HG03159 (cell line): ENCODE measurements at regions not wholly inside any gene's neighbourhood (a gene's known extent, or its start where the extent isn't known, plus 50 kb on each side); places are given as distances from the start of the nearest gene placed in this dataset.

Experiments used
- ATAC-seq: cut with Tn5 transposase; IDR thresholded peaks from one replicate; pipeline ENCODE4 v1.9.1; 2021; ENCODE audit warnings: mild to moderate bottlenecking, moderate library complexity; ENCODE audit not compliant: unreplicated experiment

DNA sequence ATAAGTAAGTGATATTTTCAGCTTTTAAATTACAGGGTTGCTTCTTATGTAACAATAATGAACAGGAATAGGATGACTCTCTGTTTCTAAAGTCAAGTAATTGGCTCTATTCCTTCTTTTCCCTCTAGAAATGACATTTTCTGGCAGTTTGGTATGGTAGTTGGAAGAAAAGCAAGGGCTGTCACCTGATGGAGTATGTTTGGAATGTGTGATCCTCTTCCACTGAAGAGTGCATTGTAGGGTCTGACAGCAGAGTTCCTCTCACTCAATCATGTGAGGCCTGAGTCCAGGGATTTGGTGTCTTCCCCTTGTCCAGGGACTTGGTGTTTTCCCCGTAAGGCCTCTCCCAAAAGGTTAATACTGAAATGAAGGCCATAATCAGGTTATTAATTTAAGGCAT is 233.8 kb upstream of the FBXL7 start:
- no peak for ATAC-seq

DNA sequence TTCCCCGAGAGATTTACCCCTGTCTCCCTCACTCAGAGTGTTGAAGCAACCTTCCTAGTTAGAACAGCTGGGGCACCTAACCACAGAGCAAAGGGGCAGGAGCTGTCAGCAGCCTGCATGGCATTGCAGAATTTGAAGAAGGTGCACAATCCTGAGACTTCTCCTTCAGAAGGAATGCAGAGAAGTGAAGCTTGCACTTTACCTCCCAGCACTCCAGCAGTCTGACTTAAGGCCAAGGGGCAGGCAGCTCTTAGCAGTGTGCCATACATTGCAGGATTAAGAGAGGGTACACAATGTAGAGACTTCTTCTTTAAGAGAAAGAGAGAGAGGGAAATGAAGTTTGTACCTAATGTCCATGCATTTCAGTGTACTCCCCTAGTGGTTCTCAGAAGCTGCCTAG is 236.0 kb upstream of the FBXL7 start:
- no peak for ATAC-seq

DNA sequence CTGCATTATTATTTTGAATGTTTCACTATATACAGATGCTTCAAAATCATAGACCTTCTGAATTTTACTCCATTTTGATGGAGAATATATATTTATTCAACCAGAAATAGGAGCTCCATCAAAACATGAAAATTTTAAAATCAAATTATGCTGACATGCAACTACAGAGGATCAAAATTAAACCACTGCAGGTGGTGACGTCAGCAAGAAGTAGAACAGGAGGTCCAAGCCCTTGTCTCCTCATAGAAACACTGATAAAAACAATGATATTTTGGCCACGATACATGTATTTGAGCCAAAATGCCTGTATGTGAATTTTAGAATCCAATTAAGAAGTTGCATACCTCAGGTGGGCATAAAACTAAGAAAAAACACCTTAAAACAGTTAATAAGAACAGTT is 236.6 kb upstream of the FBXL7 start:
- ATAC-seq, result no peak

DNA sequence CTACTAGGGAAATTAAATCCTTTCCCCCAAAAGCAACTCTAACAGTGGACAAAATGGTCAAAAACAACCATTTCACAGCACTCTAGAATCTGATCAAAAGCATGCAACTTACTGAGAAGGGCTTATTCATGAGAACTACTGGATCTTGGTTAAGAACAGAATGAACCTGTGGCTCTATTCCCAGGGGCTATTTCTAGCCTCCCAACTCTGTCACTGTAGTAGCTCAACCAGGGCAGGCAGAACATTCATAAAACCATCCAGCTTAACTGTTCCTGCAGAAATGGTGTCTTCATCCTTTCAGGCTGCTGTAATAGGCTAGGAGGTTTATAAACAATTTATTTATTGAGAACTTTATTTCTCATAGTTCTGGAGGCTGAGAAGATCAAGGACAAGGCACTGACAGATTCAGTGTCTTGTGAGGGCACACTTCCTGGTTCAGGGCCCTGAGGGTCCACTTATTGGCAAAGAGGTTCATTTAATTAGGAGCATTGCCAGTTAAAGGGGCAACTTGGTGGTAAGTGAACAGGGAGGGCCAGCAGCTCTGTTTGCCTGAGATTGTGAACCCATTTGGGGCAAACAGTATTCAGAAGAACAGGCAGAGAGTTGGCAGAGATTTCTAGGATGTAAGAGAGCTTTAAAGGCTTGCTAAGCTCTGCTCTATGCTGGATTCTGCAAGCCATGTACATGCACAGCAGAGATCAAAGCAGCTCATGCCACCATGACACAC is 238.5 kb upstream of the FBXL7 start:
- ATAC-seq, result no peak

DNA sequence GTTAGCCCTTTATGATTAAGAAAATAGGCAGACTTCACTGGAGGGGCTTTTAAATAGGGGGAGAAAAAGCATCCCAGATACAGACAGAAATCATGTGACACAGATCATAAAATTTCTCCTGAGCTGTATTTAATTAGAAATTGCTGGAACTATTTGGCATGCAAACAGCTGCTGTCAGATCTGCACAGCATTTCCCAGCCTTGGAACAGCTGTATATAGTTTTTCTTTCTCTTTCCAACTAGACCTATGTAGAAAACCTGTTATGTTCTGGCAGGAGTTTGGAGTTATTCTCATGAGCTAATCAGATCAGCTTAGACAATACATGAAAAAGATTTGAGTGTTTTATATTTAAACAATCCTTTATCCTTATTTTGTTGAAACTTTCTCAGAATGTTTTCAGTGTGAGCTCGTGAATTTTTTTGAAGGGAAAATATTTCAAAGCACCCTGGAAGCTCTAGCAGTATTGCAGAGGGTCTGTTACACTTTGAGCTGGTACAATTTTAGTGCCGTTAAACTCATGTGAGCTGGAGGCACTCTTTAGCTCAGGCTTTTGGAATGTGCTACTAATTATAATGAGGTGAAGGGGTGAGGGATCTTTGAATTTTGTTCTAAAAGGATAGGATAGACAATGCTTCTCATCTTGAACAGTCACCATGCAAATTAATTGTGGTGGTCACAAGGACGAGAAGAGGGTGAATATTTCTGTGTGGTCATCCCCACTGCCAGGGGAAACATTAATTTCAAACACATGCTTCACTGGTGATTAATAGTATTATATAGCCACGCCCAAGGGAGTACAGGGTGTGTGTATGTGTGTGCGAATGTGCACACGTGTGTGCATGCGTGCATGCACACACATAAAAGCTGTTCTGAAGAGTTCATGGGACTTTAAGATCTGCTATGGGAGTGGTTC is 239.4 kb upstream of the FBXL7 start:
- no peak for ATAC-seq

DNA sequence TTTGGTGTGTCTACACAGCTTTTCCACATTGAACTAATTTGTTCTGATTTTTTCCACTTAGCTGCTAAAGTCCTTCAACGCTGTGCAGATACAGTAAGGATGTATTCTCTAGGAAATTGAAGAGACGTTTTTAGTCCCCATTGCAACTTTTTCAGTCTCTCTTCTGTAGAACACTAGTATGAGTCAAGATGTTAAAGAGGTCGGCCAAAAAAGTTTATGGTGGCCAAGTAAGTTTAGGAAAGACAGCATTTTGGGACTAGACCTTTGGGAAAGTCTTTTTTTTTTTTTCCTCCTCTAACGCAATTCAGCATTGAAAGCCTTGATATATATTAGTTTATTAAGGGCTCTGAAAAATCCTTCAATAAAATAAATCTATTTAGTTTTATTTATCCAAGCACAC is 243.5 kb upstream of the FBXL7 start:
- ATAC-seq, result no peak

DNA sequence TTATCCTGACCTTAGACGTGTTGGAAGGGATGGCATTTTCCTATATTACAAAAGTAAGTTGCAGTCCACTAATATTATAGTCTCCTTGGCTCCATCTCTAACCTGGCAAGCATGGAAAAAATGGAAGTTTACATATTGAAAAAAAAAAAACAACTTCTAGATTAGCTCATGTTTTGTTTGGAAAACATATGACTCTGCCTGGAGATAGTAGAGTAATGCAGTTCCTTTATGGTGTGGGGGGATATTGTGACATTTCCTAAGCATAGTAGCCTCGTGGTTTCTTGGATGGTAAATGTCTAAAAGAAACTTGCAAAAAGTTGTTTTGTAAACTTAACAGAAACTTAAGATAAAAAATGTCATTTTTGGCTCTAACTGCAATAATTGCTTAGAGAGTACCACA is 244.4 kb upstream of the FBXL7 start:
- ATAC-seq, result no peak

DNA sequence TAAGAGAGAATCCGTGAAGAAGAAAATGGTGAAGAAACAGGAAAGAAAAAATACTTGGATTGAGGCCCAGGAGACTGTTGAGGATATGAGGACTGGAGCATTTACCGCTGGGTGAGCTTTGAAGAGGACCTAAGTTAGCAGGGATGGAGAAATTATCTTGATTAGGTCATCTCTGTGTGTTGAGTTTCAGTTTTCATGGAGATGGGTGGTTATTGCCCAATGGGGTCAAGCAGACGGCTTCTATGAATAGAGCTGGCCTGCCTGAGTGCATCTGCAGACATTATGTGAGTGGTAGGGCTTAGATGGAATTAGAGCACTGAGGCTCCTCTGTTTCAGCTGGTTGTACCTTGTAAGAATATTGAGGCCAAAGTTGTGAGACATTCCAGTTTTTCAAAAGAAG is 245.4 kb upstream of the FBXL7 start:
- ATAC-seq, result no peak

DNA sequence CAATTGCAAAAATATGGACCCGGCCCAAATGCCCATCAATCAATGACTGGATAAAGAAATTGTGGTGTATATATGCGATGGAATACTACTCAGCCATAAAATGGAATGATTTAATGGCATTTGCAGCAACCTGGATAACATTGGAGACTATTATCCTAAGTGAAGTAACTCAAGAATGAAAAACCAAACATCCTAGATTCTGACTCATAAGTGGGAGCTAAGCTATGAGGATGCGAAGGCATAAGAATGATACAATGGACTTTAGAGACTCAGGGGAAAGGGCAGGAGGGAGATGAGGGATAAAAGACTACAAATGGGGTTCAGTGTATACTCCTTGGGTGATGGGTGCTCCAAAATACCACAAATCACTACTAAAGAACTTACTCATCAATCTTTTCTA is 247.6 kb upstream of the FBXL7 start:
- ATAC-seq, result no peak

DNA sequence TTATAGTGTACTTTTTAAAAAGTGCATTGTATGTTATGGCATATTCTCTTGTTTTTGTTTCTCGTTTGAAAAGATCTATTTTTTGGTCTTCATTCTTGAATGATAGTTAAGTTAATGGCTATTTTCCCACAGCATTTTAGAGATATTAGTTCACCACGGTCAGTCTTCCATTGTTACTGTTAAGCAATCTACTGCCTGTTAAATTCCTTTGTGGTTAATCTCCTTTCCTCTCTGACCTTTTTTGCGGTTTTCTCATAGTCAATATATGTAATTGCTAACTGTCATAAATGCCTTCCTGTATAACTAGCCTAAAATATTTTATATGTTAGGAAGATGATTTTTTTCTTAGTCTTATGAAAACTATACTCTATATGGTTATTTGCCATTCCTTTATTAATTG is 250.8 kb upstream of the FBXL7 start:
- ATAC-seq, result no peak

DNA sequence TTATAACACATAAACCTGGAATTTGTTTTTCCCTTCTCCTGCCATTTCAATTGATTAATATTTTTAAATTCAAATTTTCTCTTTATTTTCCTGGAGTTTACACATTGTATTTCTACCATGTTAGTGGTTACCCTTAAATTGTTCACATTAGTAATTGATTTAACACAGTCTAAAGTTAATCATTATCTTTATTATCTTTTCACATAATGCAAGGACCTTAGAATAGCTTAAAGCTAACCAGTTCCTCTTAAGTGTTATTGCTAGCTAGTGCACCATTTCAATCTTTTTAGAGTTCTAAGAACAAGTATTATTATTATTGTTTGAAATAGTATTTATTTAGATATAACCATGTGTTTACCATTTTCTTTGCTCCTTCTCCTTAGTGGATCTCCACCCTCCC is 251.2 kb upstream of the FBXL7 start:
- no peak for ATAC-seq

DNA sequence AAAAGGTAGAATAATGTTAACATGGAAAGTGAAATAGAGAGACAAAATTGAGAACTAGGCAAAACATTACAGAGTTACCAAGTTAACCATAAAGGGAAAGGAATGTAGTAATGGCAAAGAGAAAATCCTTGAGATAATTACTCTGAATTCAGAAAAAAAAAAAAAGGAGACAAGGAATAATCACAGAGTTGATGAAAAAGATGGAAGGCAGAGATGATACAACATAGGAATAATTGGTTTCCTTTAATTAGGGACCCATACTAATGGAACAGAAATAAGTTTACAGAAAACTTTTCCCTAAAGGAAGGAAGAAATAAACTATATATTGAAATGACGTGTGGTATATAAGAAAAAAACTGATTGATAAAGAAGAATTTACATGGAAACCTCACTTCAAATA is 254.1 kb upstream of the FBXL7 start:
- no peak for ATAC-seq

DNA sequence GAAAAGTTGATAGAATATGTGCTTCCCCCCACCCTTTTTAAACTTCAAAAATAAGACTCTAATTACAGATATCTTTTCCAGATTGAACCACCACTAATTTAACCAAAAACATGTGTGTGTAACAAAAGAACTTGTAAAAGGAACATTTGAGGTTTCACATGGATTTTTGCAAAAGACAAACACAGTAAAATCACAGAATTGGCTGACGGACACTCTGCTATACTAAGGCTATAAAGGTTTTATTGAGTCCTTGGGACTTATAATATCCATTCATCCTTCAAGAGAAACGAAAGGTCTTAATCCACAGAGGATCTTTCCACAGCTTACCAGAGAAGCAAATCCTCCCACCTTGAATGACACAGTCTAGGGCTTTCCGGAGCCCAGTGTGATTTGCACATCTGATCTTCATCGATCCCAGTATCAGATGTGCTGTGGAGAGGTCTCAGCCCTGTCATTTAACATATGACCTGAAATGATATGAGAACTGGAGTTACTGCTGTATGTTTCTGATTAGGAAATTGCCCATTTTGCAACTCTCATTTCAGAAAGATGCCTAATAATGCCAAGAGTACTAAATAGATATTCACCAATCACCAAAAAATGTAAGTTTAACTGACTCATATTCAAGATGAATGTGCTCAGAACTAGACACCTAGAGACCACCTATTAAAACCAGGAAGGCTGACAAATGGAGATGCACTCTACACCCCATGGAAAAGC is 256.5 kb upstream of the FBXL7 start:
- no peak for ATAC-seq

DNA sequence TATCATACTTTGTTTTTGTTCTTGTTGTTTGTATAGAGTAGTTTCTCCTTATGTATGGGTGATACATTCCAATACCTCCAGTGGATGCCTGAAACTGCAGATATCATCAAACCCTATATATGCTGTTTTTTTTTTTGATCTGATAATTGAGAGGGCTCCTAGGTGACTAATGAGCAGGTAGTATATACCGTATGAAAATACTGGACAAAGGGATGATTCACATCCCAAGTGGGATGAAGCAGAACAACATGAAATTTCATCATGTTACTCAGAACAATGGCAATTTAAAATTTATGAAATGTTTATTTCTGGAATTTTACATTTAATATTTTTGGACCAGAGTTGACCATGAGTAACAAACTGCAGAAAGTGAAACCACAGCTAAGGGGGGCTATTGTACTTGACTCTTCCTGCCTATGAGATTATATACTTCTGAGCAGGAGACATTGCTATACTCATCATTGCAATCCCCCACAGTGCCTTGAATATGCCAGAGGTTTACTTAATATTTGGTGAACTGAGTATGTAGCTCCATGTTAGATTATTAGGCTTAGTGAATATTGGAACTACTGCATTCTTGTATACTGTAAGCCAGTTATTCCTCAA is 258.7 kb upstream of the FBXL7 start:
- ATAC-seq, result no peak

DNA sequence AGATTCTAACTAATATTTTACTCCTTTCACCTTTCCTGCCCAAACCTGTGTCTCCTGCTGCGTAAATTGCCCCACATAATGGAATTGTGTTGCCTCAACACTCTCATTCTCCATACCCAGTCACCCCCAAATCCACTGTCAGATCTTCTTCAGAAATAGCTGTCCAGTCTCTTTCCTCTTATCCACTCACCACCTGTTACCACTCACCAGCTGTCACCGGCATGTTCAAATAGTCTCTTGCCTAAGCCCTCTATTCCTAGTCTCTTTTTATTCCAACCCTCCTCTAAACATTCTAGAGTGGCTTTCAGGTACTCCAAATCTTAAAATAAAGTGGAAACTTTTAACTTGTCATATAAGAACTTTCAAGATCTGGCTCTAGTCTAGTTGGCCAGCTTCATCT is 262.0 kb upstream of the FBXL7 start:
- no peak for ATAC-seq

DNA sequence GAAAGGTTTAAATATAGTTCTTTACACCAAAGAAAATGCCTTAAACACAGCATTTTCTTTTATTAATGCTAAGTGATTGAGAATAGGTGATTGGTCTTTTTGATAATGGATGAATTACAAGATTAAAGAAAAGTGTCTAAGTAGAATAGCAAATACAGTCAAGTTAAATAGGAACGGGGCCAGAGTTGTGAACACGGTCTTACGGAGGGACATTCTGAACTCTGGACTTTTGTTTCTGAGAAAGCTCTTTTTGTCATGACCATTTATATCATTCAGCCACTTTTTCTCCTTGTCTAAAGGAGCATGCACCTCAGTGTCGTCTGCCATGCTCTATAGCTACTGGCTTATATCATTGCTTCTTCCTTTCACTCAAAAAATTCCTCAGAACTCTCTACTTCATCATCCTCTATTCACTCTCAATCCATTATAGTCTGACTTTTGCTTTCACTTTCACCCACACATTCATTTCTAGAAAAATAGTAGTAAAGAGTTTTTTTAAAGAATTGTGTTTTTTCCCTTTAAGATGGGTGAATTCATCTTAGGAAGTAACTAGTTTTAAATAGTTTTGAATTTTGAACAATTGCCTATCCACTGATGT is 263.0 kb upstream of the FBXL7 start:
- ATAC-seq, result no peak

DNA sequence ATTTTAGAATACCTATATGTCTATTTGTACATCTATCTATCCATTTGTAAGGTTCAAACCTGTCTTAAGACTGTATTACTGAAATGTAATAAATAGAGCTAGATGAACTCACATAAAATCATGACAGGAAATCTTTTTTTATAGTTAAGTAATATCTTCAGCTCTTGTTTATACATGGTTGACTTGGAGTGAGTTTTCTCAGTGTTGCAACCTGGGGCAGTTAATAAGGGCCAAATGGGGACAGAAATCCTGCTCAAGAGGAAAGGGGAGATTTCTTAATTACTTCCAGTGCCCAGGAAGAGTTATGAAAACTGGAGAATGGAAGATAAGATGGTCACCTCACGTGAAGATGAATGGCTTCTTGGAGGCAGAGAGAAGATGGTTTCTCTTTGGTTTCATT is 265.1 kb upstream of the FBXL7 start:
- no peak for ATAC-seq

DNA sequence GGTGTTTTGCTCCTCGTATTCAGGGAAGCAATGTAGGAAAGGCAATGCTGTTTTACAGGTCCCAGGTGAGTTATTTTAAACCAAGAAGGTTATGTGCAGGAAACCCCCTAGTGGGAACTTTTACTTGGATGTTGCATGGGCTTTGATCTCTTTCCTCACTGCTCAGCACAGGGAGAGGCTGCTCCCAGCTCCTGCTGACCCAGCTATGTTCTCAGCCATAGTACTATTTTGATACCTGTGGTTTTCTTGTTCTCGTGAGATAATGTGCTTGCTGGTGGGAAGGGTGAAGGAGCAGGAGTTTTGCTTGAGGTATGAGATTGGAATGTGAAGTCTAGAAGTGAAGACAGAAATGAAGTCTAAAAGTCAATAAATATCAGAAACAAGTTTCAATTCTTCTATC is 265.6 kb upstream of the FBXL7 start:
- no peak for ATAC-seq

DNA sequence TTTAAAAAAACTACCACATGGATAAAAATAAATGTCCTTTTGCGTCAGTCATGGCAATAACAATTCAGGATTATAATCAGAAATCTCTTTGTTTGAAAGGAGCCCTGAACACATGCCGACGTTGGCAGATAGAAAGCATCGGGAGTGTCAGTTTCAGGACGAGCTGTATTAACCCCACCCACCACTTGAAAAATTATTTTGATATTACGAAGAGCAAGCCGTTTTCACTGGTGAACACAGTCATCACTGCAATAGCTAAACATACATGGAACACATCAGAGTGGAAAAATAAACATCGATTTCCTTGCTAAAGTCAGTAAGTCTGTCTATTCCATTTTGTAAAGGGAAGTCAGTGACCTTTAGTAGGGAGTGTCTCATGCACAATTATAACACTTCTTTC is 266.4 kb upstream of the FBXL7 start:
- ATAC-seq, result no peak

DNA sequence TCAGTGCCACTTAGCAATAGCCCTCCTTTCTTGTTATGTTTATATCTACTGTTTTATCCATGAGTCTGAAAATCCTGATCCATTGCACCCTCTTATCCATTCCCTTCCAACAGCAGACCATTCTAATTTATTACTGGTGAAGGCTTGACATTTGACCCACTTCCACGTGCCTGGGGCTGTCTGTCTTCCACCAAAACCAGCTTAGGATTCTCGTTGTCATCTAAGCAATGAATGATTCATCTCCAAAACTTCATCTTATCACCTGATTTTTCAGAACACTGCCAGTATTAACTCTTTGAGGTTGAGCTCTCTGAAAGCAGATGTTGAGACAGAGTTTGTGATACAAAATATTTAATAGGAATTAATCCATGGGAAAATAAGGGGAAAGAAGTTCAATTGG is 277.8 kb upstream of the FBXL7 start:
- no peak for ATAC-seq

DNA sequence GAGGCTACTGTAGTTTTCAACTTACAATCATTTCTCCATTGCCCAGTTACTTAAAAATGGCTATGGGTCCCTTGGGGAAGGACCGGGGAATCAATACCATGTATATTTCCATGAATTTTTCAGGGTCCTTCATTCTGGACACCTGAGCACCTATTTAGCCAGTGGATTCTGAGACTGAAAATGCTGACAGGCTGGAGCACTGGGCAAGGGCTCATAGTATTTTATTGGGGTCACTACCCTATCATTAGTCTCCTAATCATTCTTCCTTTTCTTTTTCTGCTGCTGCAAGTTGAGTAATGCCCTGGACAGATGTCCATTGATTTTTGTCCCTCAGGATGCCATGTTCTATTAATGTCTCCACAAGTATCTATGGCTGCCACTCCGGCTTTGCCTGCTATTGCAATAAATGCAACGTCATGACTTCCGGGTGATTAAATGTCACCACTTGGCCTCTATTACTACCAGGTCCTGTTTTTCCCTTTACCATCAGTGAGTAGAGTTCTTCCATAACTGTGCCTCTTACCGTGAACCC is 279.3 kb upstream of the FBXL7 start:
- ATAC-seq, result no peak
